GM12874 (cell line): ENCODE measurements at regions not wholly inside any gene's neighbourhood (a gene's known extent, or its start where the extent isn't known, plus 50 kb on each side); places are given as distances from the start of the nearest gene placed in this dataset.

Source experiments
- CTCF ChIP-seq: IDR thresholded peaks from 2 replicates; pipeline ENCODE4 v1.5.1; 2011; ENCODE audit warnings: low read depth, mild to moderate bottlenecking, control low read depth, low read length, moderate library complexity; ENCODE audit not compliant: insufficient read depth

GRCh38 chr5:74556006-74556405 lies 84.5 kb downstream of the ENC1 start:
- no peak for TF ChIP-seq CTCF

GRCh38 chr5:74552101-74552500 lies 88.4 kb downstream of the ENC1 start:
- TF ChIP-seq CTCF, result no peak

- TF ChIP-seq CTCF, result no peak
These were observed 89.6 kb downstream of the ENC1 start for GRCh38 chr5:74550927-74551326.

GRCh38 chr5:74549384-74549783 lies 91.1 kb downstream of the ENC1 start:
- no peak for TF ChIP-seq CTCF

GRCh38 chr5:74546796-74547195 lies 93.7 kb downstream of the ENC1 start:
- no peak for TF ChIP-seq CTCF

GRCh38 chr5:74544811-74545210 lies 95.7 kb downstream of the ENC1 start:
- TF ChIP-seq CTCF, result no peak

GRCh38 chr5:74543162-74543995 lies 97.1 kb downstream of the ENC1 start:
- TF ChIP-seq CTCF, result no peak
